ENCODE measurements at regions not wholly inside any gene's neighbourhood (a gene's known extent, or its start where the extent isn't known, plus 50 kb on each side); places are given as distances from the start of the nearest gene placed in this dataset.
"Not testable (repeated sequence)": the region's sequence is repeated elsewhere in the genome, so short reads cannot be mapped to it uniquely, and the experiment has no call there.

- DNase-seq, result no peak
Measured at GRCh38 chr4:124139044-124139443, 573.5 kb downstream of the ANKRD50 start.

DNA sequence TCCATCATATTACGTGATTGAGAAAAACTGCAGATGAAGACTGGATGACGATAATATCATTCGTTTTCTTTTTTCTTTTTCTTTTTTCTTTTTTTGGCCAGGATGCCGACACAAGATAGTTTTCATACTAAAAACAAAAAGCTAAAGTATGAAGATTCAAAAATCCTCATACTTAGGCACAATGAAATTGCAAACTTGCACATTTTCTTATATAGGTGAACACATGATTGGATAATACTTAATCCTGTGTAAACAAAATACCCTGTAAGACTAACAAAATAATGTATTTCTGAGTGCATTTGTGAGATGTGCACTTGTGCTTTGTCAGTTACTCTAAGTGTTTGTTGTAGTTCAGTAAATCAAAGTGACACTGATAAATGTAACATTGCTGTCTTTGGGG is 568.9 kb downstream of the ANKRD50 start:
- no peak for DNase-seq

- DNase-seq, result no peak
Measured at GRCh38 chr4:124144238-124144654, 568.3 kb downstream of the ANKRD50 start.

DNA sequence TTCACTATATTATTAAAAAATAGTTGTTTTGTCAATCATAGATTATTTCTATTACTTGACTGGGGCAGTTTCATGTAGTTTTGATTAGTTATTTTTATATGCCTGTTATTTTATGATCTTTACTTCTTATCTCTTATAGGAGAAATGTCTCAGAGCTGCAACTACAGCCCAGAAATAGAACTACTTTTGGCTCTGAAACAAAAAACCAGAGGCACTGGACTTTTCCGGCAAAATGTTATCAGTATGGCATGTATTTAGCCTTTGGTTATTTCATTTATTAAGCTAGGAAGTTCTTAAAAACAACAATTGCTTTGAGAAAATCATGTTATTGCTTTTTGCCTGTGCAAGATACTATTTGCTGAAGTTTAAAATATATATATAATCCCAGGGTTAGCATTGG is 566.5 kb downstream of the ANKRD50 start:
- no peak for DNase-seq

DNA sequence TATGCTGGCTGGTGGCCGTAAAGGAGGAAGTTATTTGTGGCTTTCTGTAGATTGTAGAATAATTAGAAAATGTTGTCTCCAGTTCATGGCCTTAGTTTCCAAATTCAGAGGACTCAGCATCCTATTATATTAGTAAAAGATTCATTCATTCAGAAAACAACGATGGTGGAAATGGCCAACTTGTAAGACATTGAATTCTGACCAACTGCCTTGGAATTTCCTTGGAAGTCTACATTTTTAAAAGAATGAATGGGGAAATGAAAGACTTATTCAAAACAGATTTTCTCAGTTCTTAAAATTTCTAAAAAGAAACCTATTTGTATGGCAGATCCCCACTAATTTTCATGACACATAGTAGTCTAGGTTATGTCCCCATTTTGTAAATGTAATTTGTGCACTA is 561.5 kb downstream of the ANKRD50 start:
- DNase-seq, result no peak

GRCh38 chr4:124152132-124152531 is 560.4 kb downstream of the ANKRD50 start:
- DNase-seq, result no peak

DNA sequence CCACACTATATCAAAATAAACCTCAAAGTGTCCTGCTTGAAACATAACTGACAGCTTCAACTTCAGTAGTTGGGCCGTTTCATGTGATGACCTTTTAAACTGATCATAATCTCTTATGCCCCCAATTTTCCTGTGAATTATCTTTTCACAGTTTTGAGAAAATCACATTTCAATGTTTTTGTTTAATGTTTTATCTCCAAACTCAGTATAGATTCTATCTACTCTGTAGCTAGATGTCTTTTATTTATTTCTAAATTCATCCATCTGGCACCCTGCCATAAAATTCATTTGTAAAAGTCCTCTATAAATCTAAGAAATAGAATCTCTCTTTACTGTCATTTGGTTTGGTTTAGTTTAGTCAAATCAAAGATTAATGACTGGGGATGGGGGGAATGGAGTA is 557.3 kb downstream of the ANKRD50 start:
- DNase-seq, result no peak

DNA sequence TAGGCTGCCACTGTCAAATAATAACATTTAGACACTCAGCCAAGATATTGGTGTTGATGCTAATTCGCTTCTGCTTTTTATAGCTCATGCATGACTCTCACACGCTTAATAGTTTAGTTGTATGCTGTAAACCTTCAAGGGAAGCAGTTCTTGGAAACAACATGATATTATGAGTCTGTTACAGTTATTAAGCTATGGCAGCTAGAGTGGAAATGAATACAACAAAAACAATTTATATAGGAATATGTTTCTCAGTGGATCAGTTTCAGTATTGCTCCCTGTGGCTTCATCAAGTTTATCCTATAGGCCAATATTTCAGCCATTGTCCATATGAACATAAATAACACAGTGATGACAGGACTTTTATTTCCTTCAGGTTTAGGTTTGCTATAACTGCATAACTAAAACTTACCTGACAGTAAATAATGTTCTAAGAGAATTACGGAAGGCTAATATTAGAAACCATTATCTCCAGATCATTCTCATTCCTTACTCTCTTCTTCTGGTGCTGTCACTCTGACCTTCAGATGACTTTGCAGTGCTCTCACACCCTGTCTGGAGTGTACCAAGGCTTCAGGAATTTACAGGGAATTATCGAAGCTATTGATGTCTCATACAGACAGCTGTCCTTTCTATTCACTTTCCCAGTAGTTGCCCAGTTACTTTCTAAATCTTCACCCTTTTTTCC is 555.0 kb downstream of the ANKRD50 start:
- no peak for DNase-seq

GRCh38 chr4:124163401-124163800 is 549.1 kb downstream of the ANKRD50 start:
- no peak for DNase-seq

DNA sequence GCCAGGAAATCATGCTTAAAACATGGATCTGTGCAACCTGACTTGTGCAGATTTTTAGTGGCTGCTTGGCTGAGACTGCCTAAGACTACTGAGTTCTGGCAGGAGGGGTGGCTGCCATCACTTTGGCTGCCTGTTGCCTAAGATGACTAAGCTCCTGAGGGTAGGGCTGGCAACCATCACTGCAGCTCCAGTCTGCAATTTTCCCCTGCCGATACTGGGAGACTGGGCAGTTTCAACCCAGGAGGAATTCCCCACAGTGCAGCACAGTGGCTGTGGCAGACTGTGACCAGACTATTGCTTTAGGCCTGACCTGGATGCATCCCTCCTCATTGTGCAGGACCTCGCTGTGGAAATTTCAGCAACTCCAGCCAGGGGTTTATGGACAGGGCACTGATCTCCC is 544.9 kb downstream of the ANKRD50 start:
- no peak for DNase-seq

GRCh38 chr4:124169524-124169923 is 543.0 kb downstream of the ANKRD50 start:
- DNase-seq, result not testable (repeated sequence)

- DNase-seq, result no peak
Measured at GRCh38 chr4:124173912-124174311, 538.6 kb downstream of the ANKRD50 start.

DNA sequence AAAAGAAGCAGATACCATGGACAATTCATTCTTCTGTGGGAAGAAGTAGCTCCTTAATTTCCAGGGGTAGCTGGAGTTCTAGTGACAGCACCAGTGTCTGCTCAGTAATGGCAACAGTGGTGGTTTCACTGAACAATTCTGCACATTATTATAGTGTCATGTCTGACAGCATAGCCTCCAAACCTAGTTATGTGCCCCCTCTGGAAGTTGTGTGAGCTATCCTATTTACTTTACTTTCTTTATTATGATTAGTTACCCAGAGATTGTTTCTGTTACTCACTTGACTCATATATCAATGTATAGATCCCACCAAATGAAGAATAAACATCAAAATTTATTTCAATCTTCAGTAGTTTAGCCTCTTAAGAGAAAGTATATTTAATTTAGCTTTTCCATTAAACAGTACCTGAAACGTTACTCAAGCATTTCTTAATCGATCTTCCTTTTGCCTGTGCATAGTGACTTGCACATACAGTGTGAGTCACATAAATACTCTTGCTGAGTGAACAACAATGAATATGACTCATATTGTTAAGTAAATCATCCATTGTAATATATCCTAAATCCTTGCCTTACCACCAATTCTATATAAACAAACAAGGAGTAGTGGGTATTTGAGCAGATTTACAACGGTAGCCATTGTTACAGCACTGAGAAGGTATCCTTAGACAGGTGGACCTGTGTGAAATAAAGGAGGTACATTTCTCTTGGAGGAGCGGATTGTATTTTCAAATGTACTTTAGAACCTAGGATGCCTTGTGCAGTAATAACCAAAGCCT is 534.7 kb downstream of the ANKRD50 start:
- no peak for DNase-seq

- DNase-seq, result no peak
Measured at GRCh38 chr4:124178449-124179021, 534.0 kb downstream of the ANKRD50 start.

- DNase-seq, result no peak
Measured at GRCh38 chr4:124179506-124180186, 532.9 kb downstream of the ANKRD50 start.

- DNase-seq, result no peak
Measured at GRCh38 chr4:124181039-124181438, 531.5 kb downstream of the ANKRD50 start.

GRCh38 chr4:124183231-124183630 is 529.3 kb downstream of the ANKRD50 start:
- DNase-seq, result no peak

DNA sequence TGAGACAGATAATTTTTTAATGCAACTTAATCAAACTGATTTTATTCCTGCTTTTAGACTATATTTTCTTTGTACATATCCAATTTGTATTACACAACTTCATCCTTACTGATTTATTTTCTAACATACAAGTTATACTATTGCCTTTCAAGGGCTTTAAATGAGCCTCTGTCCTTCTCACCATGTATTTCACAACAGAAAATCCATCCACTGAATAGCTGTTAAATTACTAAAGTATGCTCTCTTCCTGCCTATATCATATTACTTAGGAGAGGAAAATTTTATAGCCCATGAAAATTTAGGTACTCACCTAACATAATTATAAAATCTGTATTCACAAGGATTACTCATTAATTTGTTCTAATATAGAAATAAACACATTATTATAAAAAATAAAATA is 528.6 kb downstream of the ANKRD50 start:
- DNase-seq, result no peak

DNA sequence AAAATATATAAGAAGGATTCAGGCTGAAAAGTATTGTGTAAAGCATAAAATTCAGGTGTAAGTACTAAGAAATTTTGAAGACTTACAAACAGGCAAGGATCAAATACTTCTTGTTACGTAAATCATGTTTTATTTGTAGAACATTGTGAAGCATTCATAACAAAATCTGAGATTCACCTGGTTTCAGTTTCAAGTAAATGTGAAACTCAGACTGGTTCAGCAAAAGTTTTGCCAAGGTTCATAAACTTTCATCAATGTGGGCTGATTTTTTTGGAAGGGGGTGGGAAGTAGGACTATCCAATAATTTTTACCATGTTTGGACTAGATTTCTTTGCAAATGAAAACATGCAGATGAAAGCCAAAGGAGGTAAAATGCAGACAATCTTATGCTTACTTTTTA is 527.7 kb downstream of the ANKRD50 start:
- no peak for DNase-seq

DNA sequence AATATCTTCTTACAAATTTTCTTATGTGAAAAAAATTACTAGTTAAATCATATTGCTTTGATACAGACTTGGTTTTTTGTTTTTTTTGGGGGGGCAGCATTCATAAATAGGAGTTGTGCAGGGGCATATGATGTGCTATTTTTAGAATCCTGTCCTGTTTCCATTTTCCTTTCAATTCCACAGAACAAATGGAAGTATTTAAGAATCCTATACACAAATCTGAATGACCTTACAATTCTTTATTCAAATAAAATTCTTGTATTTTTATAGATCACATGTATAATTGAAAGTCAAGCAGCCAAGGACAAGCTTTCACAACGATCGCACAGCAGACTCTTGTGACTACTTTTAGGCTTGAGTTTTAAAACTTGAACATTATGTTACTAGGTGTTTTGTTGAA is 523.9 kb downstream of the ANKRD50 start:
- no peak for DNase-seq

DNA sequence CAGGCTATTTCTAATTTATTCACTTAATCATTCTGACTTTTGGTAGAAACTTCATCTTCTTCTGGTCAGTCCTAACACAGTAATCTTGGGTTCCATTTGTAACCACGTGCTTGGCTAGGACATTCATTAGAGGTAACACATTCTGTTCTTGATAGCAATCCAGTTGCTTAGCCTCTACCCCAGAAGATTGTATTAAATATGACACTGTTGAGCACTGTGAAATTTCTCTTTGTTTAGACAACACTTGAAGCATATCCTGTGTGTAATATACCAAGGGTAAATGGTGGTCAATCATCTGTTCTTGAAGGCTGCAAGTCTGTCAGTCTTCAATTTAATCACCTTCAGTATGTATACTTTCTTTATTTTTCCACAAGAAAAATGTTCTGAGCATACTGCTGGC is 523.0 kb downstream of the ANKRD50 start:
- DNase-seq, result no peak

GRCh38 chr4:124191329-124191728 is 521.2 kb downstream of the ANKRD50 start:
- no peak for DNase-seq

- no peak for DNase-seq
Measured at GRCh38 chr4:124192544-124192943, 520.0 kb downstream of the ANKRD50 start.

DNA sequence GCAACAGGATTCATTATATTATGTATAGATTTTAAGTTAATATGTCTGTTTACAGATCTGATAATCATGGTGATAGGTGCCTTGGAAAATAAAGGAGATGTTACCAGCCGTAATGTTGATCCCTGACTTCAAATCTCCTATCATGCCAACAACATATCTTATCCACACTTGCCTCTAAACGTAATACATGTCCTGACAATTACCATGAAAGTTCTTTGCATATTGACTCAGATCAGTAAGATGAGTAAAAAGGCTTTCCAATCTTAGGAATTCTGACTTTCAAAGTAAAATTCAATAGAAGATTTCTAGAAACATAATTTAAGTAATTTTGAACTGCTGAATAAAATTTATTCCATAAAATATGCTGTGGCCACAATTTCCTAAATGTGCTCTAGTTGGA is 513.3 kb downstream of the ANKRD50 start:
- DNase-seq, result no peak

All from RPMI8226 (cell line).